Pancreas (tissue), 10 donors: ENCODE measurements at regions not wholly inside any gene's neighbourhood (a gene's known extent, or its start where the extent isn't known, plus 50 kb on each side); places are given as distances from the start of the nearest gene placed in this dataset.
"Not testable (repeated sequence)": the region's sequence is repeated elsewhere in the genome, so short reads cannot be mapped to it uniquely, and the experiment has no call there.

Source experiments
- ATAC-seq, 4 donors: fragments of 200-7000 bp; cut with Tn5 transposase; one replicate each; pipeline versions ENCODE4 v1.8.0 to v1.9.1; 2020; ENCODE audit warnings: mild to moderate bottlenecking in 4 of 4, moderate library complexity in 4 of 4
- DNase-seq, 6 donors: peaks; one replicate each; pipeline ENCODE4 v3.0.0-alpha.2; 2020
- FAIRE-seq: peaks from 2 replicates; lab custom pipeline; 2012; peaks lifted over from hg19 to GRCh38; lab: Jason Lieb, UNC
- H3K27ac ChIP-seq, 4 donors: fragments of 200-600 bp; sonication (generic); 1 replicate in 3 of 4; 2 replicates in 1 of 4; pipeline versions ENCODE4 v1.5.0 to v1.8.0; 2020
- H3K27me3 ChIP-seq, 4 donors: fragments of 200-600 bp; one replicate each; pipeline ENCODE4 v1.8.0; 2021
- H3K36me3 ChIP-seq, 3 donors: fragments of 200-600 bp; sonication (generic) in 1 of 3; one replicate each; pipeline versions ENCODE4 v1.5.0 to v1.8.0; 2020 to 2021
- H3K4me1 ChIP-seq, 3 donors: fragments of 200-600 bp; one replicate each; pipeline ENCODE4 v1.8.0; 2021
- H3K4me3 ChIP-seq, 4 donors: fragments of 200-600 bp; sonication (generic) in 2 of 4; one replicate each; pipeline versions ENCODE4 v1.5.0 to v1.8.0; 2020 to 2021
- H3K9me3 ChIP-seq, 4 donors: fragments of 200-600 bp; one replicate each; pipeline ENCODE4 v1.8.0; 2021
- CTCF ChIP-seq, 4 donors: fragments of 200-600 bp; sonication (generic) in 3 of 4; IDR thresholded peaks; one replicate each; pipeline versions ENCODE4 v1.5.0 to v1.8.0; 2021; ENCODE audit warnings: antibody characterized with exemption in 4 of 4
- WGBS, 2 donors: extraction: QIAGEN DNeasy Blood & Tissue Kit; methylation state at CpG; one replicate each; pipeline ENCODE4 v1.1.7; 2013; 5-methylcytosine and 5-hydroxymethylcytosine counted together
- intact Hi-C, 3 donors: fragments of 100-400 bp; cut with DNase I; formaldehyde crosslinking; loops; one replicate each; pipeline versions ENCODE4 v1.11.1 to v1.14.2; 2022
- donor health status: healthy with polysubstance abuse.
- donor health status: DM: no; HTN: no; CAD: no; lungs with moderate emphysema.
- donor health status: DM: no; HTN: no; CAD: no.
- donor health status: control.
- donor health status: control.
- donor health status: Bipolar disorder and iron deficiency.
- donor health status: DM: yes; HTN: yes; CAD: no.
- donor health status: DM: no; HTN: no; CAD: no.
- donor health status: DM: no; HTN: no; CAD: no.
- donor health status: DM: yes; HTN: yes; CAD: no.

GRCh38 chr7:106584914-106585759 lies 75.8 kb downstream of the CCDC71L start:
- Histone ChIP-seq H3K27me3 (no peaks in the 10 kb centered on the region), H3K27ac (no peak overlapping the region), H3K36me3 (no peaks in the 10 kb centered on the region), H3K9me3 (no peaks in the 10 kb centered on the region), H3K4me3 (no peak overlapping the region), H3K4me1 (no peaks in the 10 kb centered on the region)
- no peak for TF ChIP-seq CTCF (IDR thresholded peaks at IDR 0.05)
- no peak for ATAC-seq
- WGBS, 2 donors, result 80 to 85% methylated on average over 7 of the region's 7 CpGs
- FAIRE-seq, result no peak
- intact Hi-C loops, result no loop called here
- DNase-seq, result no peak

GRCh38 chr7:106583706-106584690 lies 77.0 kb downstream of the CCDC71L start:
- FAIRE-seq (no peak), ATAC-seq (no peak), DNase-seq (no peak)
- H3K36me3 ChIP-seq, result no peaks in the 10 kb centered on the region
- no peaks in the 10 kb centered on the region for H3K4me1 ChIP-seq
- no peak for TF ChIP-seq CTCF (IDR thresholded peaks at IDR 0.05)
- 61 to 68% methylated on average over 5 of the region's 5 CpGs for WGBS, 2 donors
- no peak overlapping the region for H3K4me3 ChIP-seq
- no peak overlapping the region for H3K27ac ChIP-seq
- no peaks in the 10 kb centered on the region for H3K9me3 ChIP-seq
- no peaks in the 10 kb centered on the region for H3K27me3 ChIP-seq
- intact Hi-C loops, result no loop called here

- intact Hi-C loops, result no loop called here
- no peak overlapping the region for H3K27ac ChIP-seq
- peak in 1 of 4 donors; percentile 11 for ATAC-seq
- no peaks in the 10 kb centered on the region for H3K27me3 ChIP-seq
- 92 to 95% methylated on average over 2 of the region's 2 CpGs for WGBS, 2 donors
- no peaks in the 10 kb centered on the region for H3K9me3 ChIP-seq
- no peak for FAIRE-seq
- no peaks in the 10 kb centered on the region for H3K4me1 ChIP-seq
- no peak for DNase-seq
- H3K36me3 ChIP-seq, result no peaks in the 10 kb centered on the region
- TF ChIP-seq CTCF (IDR thresholded peaks at IDR 0.05), result no peak
- no peak overlapping the region for H3K4me3 ChIP-seq
These were observed 77.9 kb downstream of the CCDC71L start for GRCh38 chr7:106583100-106583499.

- intact Hi-C loops, result no loop called here
- FAIRE-seq, result no peak
- WGBS, 2 donors, result 87% methylated on average over 2 of the region's 2 CpGs
These were observed 78.6 kb downstream of the CCDC71L start for GRCh38 chr7:106582365-106582764.

GRCh38 chr7:106579086-106579485 lies 81.9 kb downstream of the CCDC71L start:
- H3K4me1 ChIP-seq, H3K27ac ChIP-seq, H3K4me3 ChIP-seq, ATAC-seq, H3K9me3 ChIP-seq, DNase-seq, H3K36me3 ChIP-seq, intact Hi-C loops, FAIRE-seq, H3K27me3 ChIP-seq: not testable (repeated sequence)
- 86 to 95% methylated on average over 13 of the region's 13 CpGs for WGBS, 2 donors

More at GRCh38 chr7:106582365-106582764, 78.6 kb downstream of the CCDC71L start:
- TF ChIP-seq CTCF (IDR thresholded peaks at IDR 0.05), result no peak
- Histone ChIP-seq H3K4me3 (no peak overlapping the region), H3K4me1 (no peaks in the 10 kb centered on the region), H3K9me3 (no peaks in the 10 kb centered on the region), H3K36me3 (no peaks in the 10 kb centered on the region), H3K27ac (no peak overlapping the region), H3K27me3 (no peaks in the 10 kb centered on the region)
- ATAC-seq, result no peak
- DNase-seq, result no peak
